ENCODE measurements at regions not wholly inside any gene's neighbourhood (a gene's known extent, or its start where the extent isn't known, plus 50 kb on each side); places are given as distances from the start of the nearest gene placed in this dataset.

GRCh38 chr10:24113901-24114300, 95.0 kb upstream of the KIAA1217 start:
- no peak for TF ChIP-seq MAX (IDR thresholded peaks at IDR 0.05)
- no peak for TF ChIP-seq RAD21 (IDR thresholded peaks at IDR 0.05; ENCODE audit: low read depth)
- TF ChIP-seq EP300 (IDR thresholded peaks at IDR 0.05; ENCODE audit: borderline replicate concordance), result no peak
- TF ChIP-seq YY1 (IDR thresholded peaks at IDR 0.05; ENCODE audit: low read depth), result no peak
- no peak for TF ChIP-seq CEBPB (IDR thresholded peaks at IDR 0.05)

Measured in Ishikawa (cell line).